H9 (cell line): ENCODE measurements at regions not wholly inside any gene's neighbourhood (a gene's known extent, or its start where the extent isn't known, plus 50 kb on each side); places are given as distances from the start of the nearest gene placed in this dataset.
"Not testable (repeated sequence)": the region's sequence is repeated elsewhere in the genome, so short reads cannot be mapped to it uniquely, and the experiment has no call there.

Source experiments
- DNase-seq: peaks from one replicate; pipeline ENCODE4 v3.0.0-alpha.2; 2017
- H2AFZ ChIP-seq: one replicate; pipeline ENCODE4 v1.6.1; 2013; ENCODE audit warnings: mild to moderate bottlenecking, low read length, control low read depth, moderate library complexity
- H2AK5ac ChIP-seq: 2 replicates; pipeline ENCODE4 v1.6.1; 2013; ENCODE audit warnings: low read length, control low read depth, mixed read lengths; ENCODE audit not compliant: insufficient read length
- H2BK120ac ChIP-seq: one replicate; pipeline ENCODE4 v1.6.1; 2013; ENCODE audit warnings: low read depth, mild to moderate bottlenecking, low read length, control low read depth, inconsistent platforms; ENCODE audit not compliant: poor library complexity, severe bottlenecking
- H2BK12ac ChIP-seq: 2 replicates; pipeline ENCODE4 v1.6.1; 2013; ENCODE audit warnings: low read length, control low read depth, mixed read lengths, low read depth; ENCODE audit not compliant: insufficient read length
- H2BK15ac ChIP-seq: 2 replicates; pipeline ENCODE4 v1.6.1; 2013; ENCODE audit warnings: low read depth, low read length, control low read depth
- H2BK20ac ChIP-seq: one replicate; pipeline ENCODE4 v1.6.1; 2013; ENCODE audit warnings: low read depth, mild to moderate bottlenecking, low read length, control low read depth, inconsistent platforms; ENCODE audit not compliant: poor library complexity, severe bottlenecking
- H2BK5ac ChIP-seq: 2 replicates; pipeline ENCODE4 v1.6.1; 2013; ENCODE audit warnings: low read length, control low read depth, mixed read lengths; ENCODE audit not compliant: insufficient read length
- H3K14ac ChIP-seq: 2 replicates; pipeline ENCODE4 v1.6.1; 2013; ENCODE audit warnings: low read length, control low read depth; ENCODE audit not compliant: insufficient read depth
- H3K18ac ChIP-seq: 2 replicates; pipeline ENCODE4 v1.6.1; 2013; ENCODE audit warnings: low read depth, mild to moderate bottlenecking, mixed read lengths, low read length, control low read depth; ENCODE audit not compliant: insufficient read length
- H3K23ac ChIP-seq: 2 replicates; pipeline ENCODE4 v1.6.1; 2013; ENCODE audit warnings: low read length, control low read depth, mixed read lengths, low read depth; ENCODE audit not compliant: insufficient read length
- H3K23me2 ChIP-seq: 2 replicates; pipeline ENCODE4 v1.6.1; 2013; ENCODE audit warnings: low read depth, mild to moderate bottlenecking, mixed read lengths, low read length, control low read depth; ENCODE audit not compliant: insufficient read length, poor library complexity, severe bottlenecking
- H3K27ac ChIP-seq: 2 replicates; pipeline ENCODE4 v1.5.1; 2013; ENCODE audit warnings: low read length, control low read depth, mixed read lengths, low read depth; ENCODE audit not compliant: insufficient read length
- H3K27me3 ChIP-seq: 2 replicates; pipeline ENCODE4 v1.6.1; 2013; ENCODE audit warnings: low read length, control low read depth, inconsistent platforms; ENCODE audit not compliant: insufficient read depth
- H3K4ac ChIP-seq: 2 replicates; pipeline ENCODE4 v1.6.1; 2013; ENCODE audit warnings: low read depth, mild to moderate bottlenecking, control low read depth, inconsistent platforms, low read length, moderate library complexity
- H3K4me1 ChIP-seq: 2 replicates; pipeline ENCODE4 v1.6.1; 2013; ENCODE audit warnings: low read length, control low read depth, inconsistent platforms; ENCODE audit not compliant: insufficient read depth
- H3K4me2 ChIP-seq: 2 replicates; pipeline ENCODE4 v1.6.1; 2013; ENCODE audit warnings: low read length, control low read depth, mixed read lengths; ENCODE audit not compliant: insufficient read length, insufficient read depth
- H3K56ac ChIP-seq: 2 replicates; pipeline ENCODE4 v1.6.1; 2013; ENCODE audit warnings: low read depth, mild to moderate bottlenecking, mixed read lengths, low read length, control low read depth; ENCODE audit not compliant: insufficient read length
- H3K79me1 ChIP-seq: 2 replicates; pipeline ENCODE4 v1.6.1; 2013; ENCODE audit warnings: low read depth, mild to moderate bottlenecking, moderate library complexity, low read length, control low read depth, inconsistent platforms; ENCODE audit not compliant: insufficient read depth, poor library complexity, severe bottlenecking
- H3K79me2 ChIP-seq: 2 replicates; pipeline ENCODE4 v1.6.1; 2013; ENCODE audit warnings: low read length, control low read depth, inconsistent platforms; ENCODE audit not compliant: insufficient read depth
- H3K9ac ChIP-seq: 2 replicates; pipeline ENCODE4 v1.6.1; 2013; ENCODE audit warnings: low read length, control low read depth, mixed read lengths; ENCODE audit not compliant: insufficient read length; ENCODE audit errors: extremely low read depth
- H3K9me3 ChIP-seq: one replicate; pipeline ENCODE4 v1.6.1; 2013; ENCODE audit warnings: low read depth, low read length, inconsistent platforms; ENCODE audit not compliant: control insufficient read depth
- H3T11ph ChIP-seq: one replicate; pipeline ENCODE4 v1.6.1; 2013; ENCODE audit warnings: mild to moderate bottlenecking, low read length, control low read depth, inconsistent platforms
- H4K20me1 ChIP-seq: one replicate; pipeline ENCODE4 v1.6.1; 2013; ENCODE audit not compliant: control insufficient read depth, insufficient read length, insufficient read depth
- H4K5ac ChIP-seq: 2 replicates; pipeline ENCODE4 v1.6.1; 2013; ENCODE audit warnings: low read depth, mild to moderate bottlenecking, mixed read lengths, low read length, control low read depth; ENCODE audit not compliant: insufficient read length
- H4K8ac ChIP-seq: replicated peaks from 2 replicates; pipeline ENCODE4 v1.6.1; 2013; ENCODE audit warnings: low read length, control low read depth, mixed read lengths, low read depth; ENCODE audit not compliant: insufficient read length
- H4K91ac ChIP-seq: 2 replicates; pipeline ENCODE4 v1.6.1; 2013; ENCODE audit warnings: low read depth, mild to moderate bottlenecking, moderate library complexity, mixed read lengths, low read length, control low read depth; ENCODE audit not compliant: insufficient read length
- H3K27ac Mint-ChIP-seq, 3 experiments: 2 replicates in 2 of 3; 3 replicates in 1 of 3; pipeline ENCODE4 v1.8.0; 2020 to 2021; ENCODE audit warnings: mixed read lengths in 3 of 3, mild to moderate bottlenecking in 1 of 3, moderate library complexity in 1 of 3
- H3K27me3 Mint-ChIP-seq: 2 replicates; pipeline ENCODE4 v1.8.0; 2021; ENCODE audit warnings: low read depth, mild to moderate bottlenecking, moderate library complexity, mixed read lengths
- H3K36me3 Mint-ChIP-seq, 3 experiments: 2 replicates in 2 of 3; 3 replicates in 1 of 3; pipeline ENCODE4 v1.8.0; 2020 to 2021; ENCODE audit warnings: low read depth in 3 of 3, mixed read lengths in 3 of 3; ENCODE audit not compliant: insufficient read depth in 1 of 3
- H3K4me1 Mint-ChIP-seq, 2 experiments: 2 replicates each; pipeline ENCODE4 v1.8.0; 2020; ENCODE audit warnings: mixed read lengths in 2 of 2
- H3K4me3 Mint-ChIP-seq, 2 experiments: 2 replicates in 1 of 2; 3 replicates in 1 of 2; pipeline ENCODE4 v1.8.0; 2020 to 2021; ENCODE audit warnings: mild to moderate bottlenecking in 2 of 2, mixed read lengths in 2 of 2, moderate library complexity in 1 of 2
- H3K9me3 Mint-ChIP-seq, 2 experiments: 2 replicates in 1 of 2; 3 replicates in 1 of 2; pipeline ENCODE4 v1.8.0; 2020; ENCODE audit warnings: mild to moderate bottlenecking in 2 of 2, mixed read lengths in 2 of 2, moderate library complexity in 1 of 2
- CTCF ChIP-seq: fragments of 200-600 bp; sonication (generic); conservative IDR thresholded peaks from 3 replicates; pipeline ENCODE4 v1.8.0; 2021; ENCODE audit warnings: antibody characterized with exemption, mild to moderate bottlenecking
- WGBS: extraction: QIAGEN DNeasy Blood & Tissue Kit; methylation state at CpG from one replicate; pipeline ENCODE4 v1.1.7; 2013; ENCODE audit warnings: missing lambda C conversion rate, low lambda C conversion rate, mixed read lengths; ENCODE audit not compliant: insufficient read length; ENCODE audit errors: extremely low coverage; 5-methylcytosine and 5-hydroxymethylcytosine counted together

- Histone ChIP-seq H3K27ac (no peak overlapping the region), H3K9ac (no peak overlapping the region), H2AFZ (no peak overlapping the region), H4K8ac (no peak overlapping the region), H2BK20ac (no peak overlapping the region), H2BK15ac (no peak overlapping the region), H3K27me3 (no peaks in the 10 kb centered on the region), H2BK12ac (no peak overlapping the region), H3K14ac (no peak overlapping the region), H2AK5ac (no peak overlapping the region), H3K79me1 (no peaks in the 10 kb centered on the region), H4K91ac (no peak overlapping the region), H3K23ac (no peak overlapping the region), H2BK120ac (no peak overlapping the region), H3K9me3 (no peaks in the 10 kb centered on the region), H3K4me2 (no peak overlapping the region), H4K5ac (no peak overlapping the region), H3K18ac (no peak overlapping the region), H3K4me1 (peaks cover 3% of the 10 kb centered on the region; the same call in 1 of the 2 replicates), H3K4ac (no peak overlapping the region), H3K56ac (no peak overlapping the region), H3T11ph (no peak overlapping the region), H4K20me1 (no peaks in the 10 kb centered on the region), H3K23me2 (no peaks in the 10 kb centered on the region), H3K79me2 (no peaks in the 10 kb centered on the region), H2BK5ac (no peak overlapping the region)
- TF ChIP-seq CTCF: no peak
- no peaks in the 10 kb centered on the region for H3K27me3 Mint-ChIP-seq
- H3K36me3 Mint-ChIP-seq: peaks cover 0 to 2% (median 0%) of the 10 kb centered on the region in 3 experiments; a peak in 3 of 7 replicates
- no peak overlapping the region for H3K27ac Mint-ChIP-seq
- no peak overlapping the region for H3K4me3 Mint-ChIP-seq
- H3K9me3 Mint-ChIP-seq: peaks cover 0 to 2% of the 10 kb centered on the region in 2 experiments; a peak in 2 of 5 replicates
- H3K4me1 Mint-ChIP-seq: peaks cover 6 to 8% of the 10 kb centered on the region in 2 experiments; a peak in 3 of 4 replicates
- WGBS: no CpG with 5 or more reads among the region's 5 CpGs
- DNase-seq: no peak
Measured at GRCh38 chr3:25191673-25192072, 236.4 kb upstream of the RARB start.

GRCh38 chr3:25199567-25199966 lies 228.5 kb upstream of the RARB start:
- not testable (repeated sequence) for H3K4ac ChIP-seq, H3K4me1 ChIP-seq, H3T11ph ChIP-seq, H3K4me1 Mint-ChIP-seq, H3K79me1 ChIP-seq, H3K18ac ChIP-seq, H3K27ac ChIP-seq, H4K8ac ChIP-seq, H3K4me2 ChIP-seq, H2BK12ac ChIP-seq, H3K14ac ChIP-seq, H3K9me3 ChIP-seq, H2BK15ac ChIP-seq, H2AFZ ChIP-seq, H3K27me3 ChIP-seq, H3K4me3 Mint-ChIP-seq, H3K23ac ChIP-seq, H3K27me3 Mint-ChIP-seq, H3K56ac ChIP-seq, H3K79me2 ChIP-seq, H4K5ac ChIP-seq, H4K20me1 ChIP-seq, H3K27ac Mint-ChIP-seq, H3K23me2 ChIP-seq, H3K9ac ChIP-seq, H2BK5ac ChIP-seq, H2BK20ac ChIP-seq, H4K91ac ChIP-seq, H2AK5ac ChIP-seq, DNase-seq, H2BK120ac ChIP-seq
- peaks cover 31 to 33% of the 10 kb centered on the region in 2 experiments for H3K9me3 Mint-ChIP-seq
- no CpG with 5 or more reads among the region's 5 CpGs for WGBS
- peaks cover 8 to 42% (median 8%) of the 10 kb centered on the region in 3 experiments for H3K36me3 Mint-ChIP-seq
